Left renal cortex interstitium (tissue), 4 donors: ENCODE measurements at regions not wholly inside any gene's neighbourhood (a gene's known extent, or its start where the extent isn't known, plus 50 kb on each side); places are given as distances from the start of the nearest gene placed in this dataset.

ENCODE experiments used
- DNase-seq, 4 donors: peaks; one replicate each; pipeline ENCODE4 v3.0.0-alpha.2; 2013; ENCODE audit warnings: low read depth in 4 of 4, low spot score in 2 of 4, missing footprints in 1 of 4

DNA sequence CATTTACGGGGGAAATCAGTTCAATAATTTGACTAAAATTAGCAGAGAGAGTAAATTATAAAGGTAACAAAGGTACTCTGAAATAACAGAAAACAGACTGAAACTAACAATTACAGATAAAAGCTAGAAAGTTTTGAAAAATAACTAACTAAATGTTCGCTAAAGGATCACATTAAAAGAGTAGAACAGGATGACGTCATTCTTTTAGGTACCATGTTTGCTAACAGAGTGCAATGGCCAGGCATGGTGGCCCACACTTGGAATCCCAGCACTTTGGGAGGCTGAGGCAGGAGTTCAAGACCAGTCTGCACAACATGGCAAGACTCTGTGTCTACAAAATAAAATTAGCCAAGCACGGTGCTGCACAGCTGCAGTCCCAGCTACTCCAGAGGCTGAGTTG lies 212.3 kb upstream of the CDYL start:
- no peak for DNase-seq

DNA sequence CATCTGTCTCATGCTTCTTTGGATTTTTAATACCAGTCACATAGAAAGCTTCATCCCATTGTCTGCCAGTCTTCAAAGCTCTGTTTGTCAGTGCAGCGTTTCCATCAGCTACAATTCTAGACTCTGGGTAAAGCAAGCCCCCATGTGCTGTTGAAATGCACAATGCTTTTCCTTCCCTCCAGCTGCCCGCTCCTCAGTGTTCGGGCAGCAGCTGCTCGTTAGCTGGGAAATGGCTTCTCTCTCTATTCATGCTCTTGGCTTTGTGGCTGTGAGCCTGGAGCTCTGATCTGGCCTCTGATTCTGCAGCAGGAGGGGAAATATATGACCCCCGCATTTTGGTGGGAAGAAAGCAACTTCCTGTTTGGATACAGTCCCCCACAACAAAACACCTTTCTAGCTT lies 213.0 kb upstream of the CDYL start:
- no peak for DNase-seq

DNA sequence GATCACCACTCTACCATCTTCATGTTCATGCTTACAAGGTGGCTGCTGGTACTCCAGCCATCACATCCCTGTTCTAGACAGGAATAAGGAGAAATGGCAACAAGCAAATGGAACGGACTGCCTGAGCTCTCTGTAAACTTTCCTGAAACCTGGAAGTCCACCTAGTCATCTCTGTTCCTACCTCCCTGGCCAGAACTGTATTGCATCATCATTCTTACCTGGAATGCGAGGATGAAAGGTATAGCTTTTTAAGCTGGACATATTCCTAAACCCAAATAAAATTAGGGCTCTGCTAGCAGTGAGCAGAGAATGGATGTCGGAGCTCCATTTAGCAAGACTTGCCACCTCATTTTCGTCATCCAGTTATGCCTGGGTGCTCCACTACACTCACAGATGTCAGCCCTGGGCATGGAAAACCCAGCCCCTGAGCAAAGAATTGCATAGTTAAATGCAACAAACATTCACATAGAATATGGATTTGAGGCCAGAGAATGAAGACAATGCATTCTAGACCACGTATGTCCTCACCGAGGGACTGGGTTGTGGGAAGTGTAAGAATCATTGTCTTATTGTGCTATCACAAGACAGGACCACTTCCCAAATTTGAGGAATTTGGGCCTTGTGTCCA lies 214.3 kb upstream of the CDYL start:
- no peak for DNase-seq

DNA sequence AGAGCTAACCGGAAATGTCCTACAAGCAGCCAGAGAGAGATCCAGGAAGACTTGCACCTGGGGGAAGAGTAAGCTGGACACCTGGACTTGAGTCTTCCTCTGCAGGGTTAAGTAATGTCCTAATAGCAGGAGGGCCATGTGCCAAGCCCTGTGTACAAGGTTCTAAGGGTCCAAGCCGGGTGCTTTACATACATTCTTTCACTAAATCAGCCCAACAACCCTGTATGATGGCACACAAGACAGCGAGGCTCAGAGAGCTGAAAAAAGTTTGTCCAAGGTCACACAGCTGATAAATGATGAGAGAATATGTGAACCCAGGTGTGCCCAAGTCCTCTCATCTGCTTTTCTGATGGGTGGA lies 215.1 kb upstream of the CDYL start:
- DNase-seq = no peak

DNA sequence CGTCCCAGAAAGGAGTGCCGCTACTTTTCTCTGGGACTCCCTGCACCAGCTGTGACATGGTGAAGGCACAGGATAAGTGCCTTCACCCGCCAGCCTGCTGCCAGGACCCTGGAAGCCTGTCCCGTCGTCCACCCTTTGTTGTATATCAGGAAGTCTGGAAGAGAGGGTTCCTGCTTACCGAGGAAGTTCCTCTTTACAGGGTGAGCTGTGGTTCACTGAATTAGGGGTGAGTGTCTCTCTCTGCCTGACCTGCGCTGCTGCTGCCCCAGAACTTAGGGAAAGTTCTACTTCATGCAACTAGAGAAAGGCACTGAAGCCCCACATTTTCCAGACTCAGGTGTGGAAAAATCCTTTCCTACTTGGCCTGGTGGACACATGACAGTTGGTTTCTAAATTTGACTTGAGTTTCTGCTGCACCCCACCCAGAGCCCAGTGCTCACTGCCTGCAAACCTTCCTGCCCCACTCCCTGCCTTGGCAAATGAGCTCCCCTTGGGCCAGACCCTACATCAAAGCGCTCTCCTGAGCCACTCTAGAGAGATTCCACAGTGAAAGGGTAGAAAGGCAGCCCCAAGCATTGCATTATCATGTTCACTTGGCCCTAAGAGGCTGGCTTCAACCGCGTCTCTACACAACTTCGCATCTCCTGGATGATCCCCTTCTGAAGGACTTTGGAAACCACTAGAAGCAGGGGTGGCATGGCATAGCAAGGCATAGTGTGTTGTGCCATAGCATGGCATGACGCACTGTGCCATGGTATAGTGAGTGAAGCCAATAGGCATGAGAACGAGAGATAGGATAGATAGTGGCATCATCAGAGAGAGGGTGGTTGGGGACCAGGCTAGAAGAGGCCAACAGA lies 215.8 kb upstream of the CDYL start:
- no peak for DNase-seq

DNA sequence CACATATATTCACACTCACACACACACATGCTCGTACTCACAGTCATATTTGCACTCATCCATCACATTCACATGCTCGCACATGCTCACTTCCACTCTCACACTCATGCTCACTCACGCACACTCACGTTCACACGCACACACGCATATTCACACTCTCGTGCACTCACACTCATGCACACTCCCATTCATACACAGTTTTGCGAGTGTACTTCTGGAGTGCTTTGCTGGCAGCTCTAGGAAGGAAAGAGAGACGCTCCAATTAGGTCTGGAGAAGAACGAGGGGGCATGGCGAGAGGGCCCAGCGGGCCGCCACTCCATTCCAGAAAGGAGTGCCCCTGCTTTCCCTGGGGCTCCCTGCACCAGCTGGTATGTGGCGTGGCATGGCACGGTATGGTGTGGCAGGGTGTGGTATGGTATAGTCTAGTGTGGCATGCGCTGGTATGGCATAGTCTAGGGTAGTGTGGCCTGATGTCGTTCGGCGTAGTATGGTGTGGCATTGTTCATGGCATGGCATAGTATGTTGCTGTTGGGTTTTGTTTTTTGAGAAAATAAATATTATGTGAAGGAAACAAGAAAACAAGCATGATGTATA lies 216.8 kb upstream of the CDYL start:
- DNase-seq = no peak

DNA sequence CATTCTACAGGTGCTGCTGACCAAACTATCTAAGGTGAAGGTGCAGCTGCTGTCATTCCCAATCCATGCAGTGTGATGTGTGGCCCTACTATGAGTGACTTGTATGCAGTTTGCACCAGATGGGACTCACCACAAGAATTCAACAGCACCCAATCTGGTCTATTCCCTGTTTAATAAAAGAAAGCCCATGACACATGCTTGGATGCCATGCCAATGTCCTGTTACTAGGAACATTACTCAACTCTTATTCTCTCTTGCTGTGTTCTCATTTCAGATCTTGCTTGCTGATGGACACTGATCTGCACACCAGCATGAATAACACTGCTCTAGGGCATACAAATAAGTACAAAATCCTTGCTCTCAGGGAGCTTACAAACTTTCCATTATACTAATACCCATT lies 221.6 kb upstream of the CDYL start:
- DNase-seq = no peak

DNA sequence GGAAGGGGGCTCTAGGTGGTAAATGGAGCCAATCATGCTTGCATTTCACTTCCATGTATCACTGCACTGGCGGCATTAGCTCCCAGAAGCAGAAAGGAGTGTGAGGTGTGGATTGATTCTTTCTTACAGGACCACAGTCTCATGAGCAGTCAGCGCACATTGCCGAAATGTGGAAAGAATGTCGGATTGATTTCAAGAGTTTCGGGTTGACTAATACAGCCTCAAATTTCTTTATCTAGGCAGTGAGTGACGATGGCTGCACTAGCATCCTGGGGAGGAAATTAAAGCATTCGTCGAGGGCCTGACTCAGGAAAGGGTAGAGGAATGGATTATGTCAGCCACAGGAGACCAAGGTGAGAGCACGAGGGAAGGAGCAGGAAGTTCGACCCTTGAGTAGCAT lies 222.8 kb upstream of the CDYL start:
- DNase-seq = no peak

DNA sequence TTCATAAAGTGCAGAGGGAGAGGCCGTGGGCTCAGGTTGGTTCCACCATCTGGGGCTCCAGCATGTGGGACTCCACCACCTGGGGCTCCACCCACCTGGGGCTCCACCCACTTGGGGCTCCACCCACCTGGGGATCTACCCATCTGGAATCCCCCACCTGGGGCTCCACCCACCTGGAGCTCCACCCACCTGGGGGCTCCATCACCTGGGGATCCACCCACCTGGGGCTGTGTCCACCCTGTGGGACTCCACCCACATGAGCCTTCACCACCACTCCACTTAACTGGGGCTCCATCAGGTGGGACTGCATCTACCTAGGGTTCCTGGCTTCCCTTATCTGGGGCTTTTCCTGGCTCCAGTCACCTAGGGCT lies 226.0 kb upstream of the CDYL start:
- DNase-seq = no peak

DNA sequence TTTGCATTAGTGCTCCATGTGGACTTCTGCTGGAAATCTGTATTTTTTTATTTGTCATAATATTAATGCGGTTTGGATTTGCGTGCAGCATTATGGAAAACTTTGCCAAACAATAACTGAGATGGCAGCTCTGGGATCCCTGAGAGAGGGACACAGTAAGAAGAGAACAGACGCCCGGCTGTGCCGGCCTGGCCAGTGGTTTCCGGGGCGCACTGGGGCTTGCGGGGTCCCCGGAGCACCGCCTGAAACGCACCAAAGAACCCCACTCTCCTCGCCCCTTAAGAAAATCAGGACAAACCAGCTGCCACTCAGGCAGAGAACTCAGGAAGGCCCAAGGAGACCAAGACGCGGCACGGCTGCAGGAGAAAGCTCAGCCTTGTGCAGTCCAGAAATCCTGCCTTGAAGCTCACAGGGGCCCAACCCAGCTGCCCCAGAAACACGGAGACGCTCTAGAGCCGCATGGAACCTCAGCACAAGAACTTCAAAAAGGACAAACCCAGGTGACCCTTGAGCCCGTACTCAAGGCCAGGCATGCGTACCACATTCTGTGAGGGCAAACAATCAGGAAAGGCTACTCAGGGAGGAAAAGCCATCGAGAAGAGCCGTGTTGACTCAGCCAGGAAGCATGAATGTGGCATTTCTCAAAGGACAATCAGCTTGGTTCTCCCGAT lies 226.5 kb upstream of the CDYL start:
- DNase-seq = no peak

DNA sequence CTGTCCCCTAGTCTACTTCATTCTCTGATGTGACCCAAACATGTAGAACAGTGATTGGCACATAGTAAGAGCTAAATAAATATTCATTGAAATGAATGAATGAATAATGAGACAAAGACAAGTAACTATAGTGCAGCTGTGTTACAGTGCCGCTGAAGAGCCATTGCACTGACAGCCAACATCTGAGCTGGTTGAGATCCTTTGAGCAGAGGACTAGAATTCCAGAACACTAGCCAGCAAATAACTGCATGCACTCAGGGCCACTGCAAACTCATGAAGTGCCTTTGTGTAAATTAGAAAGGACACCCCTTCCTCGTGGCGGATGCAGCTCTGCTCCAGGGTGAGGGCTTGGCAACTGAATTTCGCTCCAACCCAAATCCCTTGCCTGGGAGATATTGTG lies 230.3 kb upstream of the CDYL start:
- no peak for DNase-seq

DNA sequence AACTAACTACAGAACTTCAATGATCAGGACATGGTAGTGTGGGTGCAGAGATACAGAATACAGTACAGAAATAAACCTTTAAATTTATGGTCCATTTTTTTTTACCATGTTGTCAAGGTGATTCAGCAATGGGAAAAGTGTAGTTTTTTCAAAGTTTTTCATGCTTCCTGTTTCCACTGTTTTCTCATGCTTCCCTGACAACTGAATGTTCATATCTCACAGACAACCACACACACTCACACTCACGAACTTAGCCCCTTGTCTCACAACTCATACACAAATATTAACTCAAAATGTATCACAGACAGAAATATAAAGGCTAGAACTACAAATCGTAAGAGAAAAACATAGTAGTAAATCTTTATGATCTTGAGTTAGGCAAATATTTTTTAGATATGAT lies 232.6 kb upstream of the CDYL start:
- no peak for DNase-seq

DNA sequence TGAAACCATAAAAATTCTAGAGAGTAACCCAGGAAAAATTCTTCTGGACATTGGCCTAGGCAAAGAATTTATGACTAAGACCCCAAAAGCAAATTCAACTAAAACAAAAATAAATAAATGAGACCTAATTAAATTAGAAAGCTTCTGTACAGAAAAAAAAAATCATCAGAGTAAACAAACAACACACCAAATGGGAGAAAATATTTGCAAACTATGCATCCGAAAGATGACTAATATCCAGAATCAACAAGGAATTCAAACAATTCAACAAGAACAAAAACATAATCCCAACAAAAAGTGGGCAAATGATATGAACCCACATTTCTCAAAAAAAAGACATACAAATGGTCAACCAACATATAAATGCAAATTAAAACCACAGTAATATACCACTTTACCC lies 242.6 kb upstream of the CDYL start:
- no peak for DNase-seq

DNA sequence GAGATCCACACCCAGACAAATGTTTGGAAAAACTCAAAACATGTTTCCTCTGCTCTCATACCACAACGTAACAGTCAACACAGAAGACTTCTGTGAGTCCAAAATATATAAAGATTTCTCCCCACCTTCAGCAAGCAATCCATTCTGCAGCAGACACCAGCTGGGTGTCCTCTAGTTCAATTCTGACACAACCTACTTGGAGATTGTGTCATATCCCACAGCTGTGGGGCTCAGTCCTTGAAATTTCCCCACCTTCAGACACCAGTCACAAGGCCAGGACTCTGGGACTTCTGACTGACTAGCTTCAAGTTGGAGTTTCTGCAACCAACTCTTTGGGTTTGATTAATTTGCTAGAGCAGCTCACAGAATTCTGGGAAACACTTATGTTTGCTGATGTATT lies 244.8 kb upstream of the CDYL start:
- no peak for DNase-seq

DNA sequence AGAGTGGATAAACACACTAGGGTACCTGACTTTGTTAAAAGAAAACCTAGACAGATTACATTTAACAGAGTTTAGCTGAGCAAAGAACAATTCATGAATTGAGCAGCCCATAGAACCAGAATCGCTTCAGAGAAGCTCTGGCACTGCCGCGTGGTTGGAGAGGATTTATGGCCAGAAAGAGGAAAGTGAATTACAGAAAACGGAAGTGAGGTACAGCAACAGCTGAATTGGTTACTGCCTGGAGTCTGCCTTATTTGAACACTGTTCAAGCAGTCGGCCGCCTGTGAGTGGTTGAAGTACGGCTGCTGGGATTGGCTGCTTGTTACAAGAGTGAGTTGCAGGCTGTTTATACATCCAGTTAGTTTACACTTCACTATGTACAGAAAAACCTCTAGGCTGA lies 253.8 kb upstream of the CDYL start:
- no peak for DNase-seq

DNA sequence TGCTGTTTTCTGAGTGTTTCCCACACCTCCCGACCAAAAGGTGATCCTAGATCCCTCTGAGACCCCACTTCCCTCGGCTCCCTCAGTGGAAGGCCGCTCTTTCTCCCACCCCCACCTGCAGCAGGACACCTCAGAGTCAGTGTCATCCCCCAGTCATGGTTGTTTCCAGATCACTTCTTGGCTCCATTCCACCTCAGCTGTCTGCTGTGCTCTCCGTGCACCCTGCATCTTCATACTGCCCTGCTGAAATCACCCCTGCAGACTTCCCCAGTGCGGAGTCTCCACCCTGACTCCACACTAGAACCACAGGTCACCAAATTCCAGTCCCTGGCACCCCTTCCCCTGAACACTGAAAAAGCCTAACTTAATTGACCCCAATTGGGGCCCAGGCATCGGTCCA lies 255.1 kb upstream of the CDYL start:
- no peak for DNase-seq

DNA sequence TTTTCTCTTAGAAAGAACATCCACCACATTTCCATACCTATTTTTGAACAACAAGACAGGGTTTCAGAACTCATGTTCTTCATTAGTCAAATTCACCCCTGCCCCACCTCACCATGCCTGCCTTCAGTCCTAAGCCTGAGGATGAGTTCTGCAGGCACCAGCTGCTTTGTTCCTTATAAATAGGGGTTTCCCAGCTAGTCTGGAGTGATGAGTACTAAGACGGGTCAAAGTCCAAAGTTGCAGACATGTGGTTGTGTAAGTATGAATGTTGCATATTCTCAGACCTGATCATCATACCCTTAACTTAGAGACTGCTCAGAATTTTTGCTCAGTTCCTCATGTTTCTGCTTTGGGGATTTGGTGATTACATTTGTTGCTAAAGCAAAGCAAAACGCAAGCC lies 257.7 kb upstream of the CDYL start:
- no peak for DNase-seq

DNA sequence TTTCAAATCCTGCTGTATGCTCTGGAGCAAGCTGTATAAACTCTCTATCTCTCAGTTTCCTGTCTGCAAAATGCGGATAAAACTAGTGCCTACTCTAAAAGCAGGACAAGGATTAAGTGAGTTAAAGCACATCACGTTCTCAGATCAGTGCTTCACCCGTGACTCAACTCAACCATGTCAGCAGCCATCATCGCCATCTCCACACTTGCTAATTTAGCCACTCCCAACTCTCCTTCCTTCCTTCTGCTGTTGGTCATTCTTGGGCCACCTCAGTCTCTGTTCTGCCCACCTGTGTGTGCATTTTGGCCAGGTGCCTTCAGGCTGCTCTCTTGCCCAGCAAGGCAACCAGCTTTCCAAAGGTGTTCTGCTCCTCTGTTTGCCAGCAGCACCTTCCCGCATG lies 260.0 kb upstream of the CDYL start:
- no peak for DNase-seq

DNA sequence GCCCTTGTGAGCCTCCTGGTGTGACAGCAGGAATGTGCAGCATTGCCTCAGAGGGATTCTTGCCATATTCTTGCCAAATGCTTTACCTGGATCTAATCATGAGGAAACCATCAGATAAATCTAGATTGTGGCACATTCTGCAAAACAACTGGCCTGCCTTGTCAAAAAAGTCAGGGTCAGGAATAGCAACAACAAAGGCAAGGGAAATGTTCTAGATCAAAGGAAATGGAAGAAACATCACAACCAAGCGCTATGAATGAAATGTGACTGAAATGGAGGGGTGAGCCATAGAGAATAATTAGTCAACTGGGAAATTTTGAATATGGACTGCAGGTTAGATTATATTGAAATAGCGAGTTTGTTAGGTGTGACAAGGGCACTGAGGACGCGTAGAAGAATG lies 262.6 kb upstream of the CDYL start:
- DNase-seq = no peak

DNA sequence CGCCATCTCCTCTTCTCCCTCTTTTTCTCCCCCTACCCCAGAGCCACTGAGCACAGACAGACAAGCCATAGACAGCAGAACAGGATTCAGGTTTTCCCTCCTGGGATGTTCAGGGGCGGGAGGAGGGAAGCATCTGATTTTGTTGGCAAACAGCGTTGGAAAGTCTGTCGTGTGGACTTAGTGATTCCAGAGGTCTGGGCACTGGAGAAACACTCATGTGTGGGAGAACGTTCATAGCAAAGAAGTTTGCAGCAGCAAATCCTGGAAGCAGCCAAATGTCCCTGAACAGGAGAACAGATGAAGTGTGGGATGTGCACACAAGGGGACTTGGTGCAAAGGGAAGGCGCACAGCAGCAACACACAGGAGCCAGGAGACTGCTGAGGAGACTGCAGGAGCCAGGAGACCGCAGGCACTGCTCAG lies 264.1 kb upstream of the CDYL start:
- DNase-seq = no peak

DNA sequence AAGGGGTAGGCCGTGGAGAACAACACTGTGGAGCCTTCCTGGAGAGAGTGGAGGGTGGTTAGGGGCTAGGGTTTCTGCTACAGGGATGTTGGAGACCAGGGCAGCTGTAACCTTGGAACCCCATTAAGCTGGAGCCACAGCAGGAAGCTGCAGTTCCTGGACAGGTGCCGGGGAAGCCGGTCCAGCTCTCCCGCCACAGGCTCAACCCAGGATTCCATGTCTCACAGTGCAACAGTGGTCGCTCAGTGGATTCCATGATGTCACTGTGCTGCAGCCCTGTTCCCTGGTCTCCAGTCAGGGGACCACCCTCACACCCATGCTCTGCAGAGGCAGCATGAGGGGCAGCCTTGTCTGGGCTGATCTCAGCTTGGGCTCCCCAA lies 264.6 kb upstream of the CDYL start:
- no peak for DNase-seq
